ENCODE measurements at regions not wholly inside any gene's neighbourhood (a gene's known extent, or its start where the extent isn't known, plus 50 kb on each side); places are given as distances from the start of the nearest gene placed in this dataset.

DNA sequence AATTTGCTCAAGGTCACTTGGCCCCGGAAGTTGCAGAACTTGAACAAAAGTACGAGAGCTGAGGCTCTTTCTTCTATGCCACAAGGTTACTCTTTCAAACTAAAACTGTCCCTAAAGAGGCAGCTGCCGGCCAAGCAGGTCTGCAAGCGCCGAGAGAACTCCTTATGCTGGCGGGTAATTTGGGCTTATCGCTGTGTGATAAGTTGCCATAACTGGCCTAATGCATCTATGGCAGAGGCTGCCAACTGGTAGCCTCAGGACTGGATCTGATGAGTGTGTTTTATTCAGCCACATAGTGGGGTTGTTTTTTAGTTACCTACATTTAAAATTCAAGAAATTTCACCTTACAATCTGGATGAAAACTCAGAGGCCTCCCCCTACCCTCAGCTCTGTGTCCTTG lies 68.1 kb upstream of the SPOCK1 start:
- no peak overlapping the region for H3K4me3 ChIP-seq (ENCODE audit: low read depth in 1 of 3, low read length in 3 of 3)
- H3K36me3 ChIP-seq (ENCODE audit: control insufficient read depth in 4 of 4, insufficient read depth in 3 of 4, low read depth in 1 of 4, low read length in 3 of 4): no peaks in the 10 kb centered on the region
- H3K4me1 ChIP-seq (ENCODE audit: control insufficient read depth in 4 of 4, insufficient read depth in 4 of 4, low read length in 3 of 4): no peaks in the 10 kb centered on the region
- 92% methylated on average over 7 of the region's 7 CpGs for WGBS
- no peaks in the 10 kb centered on the region for H3K9me3 ChIP-seq (ENCODE audit: control insufficient read depth in 4 of 4, low read length in 3 of 4)
- TF ChIP-seq, protein P1, sequence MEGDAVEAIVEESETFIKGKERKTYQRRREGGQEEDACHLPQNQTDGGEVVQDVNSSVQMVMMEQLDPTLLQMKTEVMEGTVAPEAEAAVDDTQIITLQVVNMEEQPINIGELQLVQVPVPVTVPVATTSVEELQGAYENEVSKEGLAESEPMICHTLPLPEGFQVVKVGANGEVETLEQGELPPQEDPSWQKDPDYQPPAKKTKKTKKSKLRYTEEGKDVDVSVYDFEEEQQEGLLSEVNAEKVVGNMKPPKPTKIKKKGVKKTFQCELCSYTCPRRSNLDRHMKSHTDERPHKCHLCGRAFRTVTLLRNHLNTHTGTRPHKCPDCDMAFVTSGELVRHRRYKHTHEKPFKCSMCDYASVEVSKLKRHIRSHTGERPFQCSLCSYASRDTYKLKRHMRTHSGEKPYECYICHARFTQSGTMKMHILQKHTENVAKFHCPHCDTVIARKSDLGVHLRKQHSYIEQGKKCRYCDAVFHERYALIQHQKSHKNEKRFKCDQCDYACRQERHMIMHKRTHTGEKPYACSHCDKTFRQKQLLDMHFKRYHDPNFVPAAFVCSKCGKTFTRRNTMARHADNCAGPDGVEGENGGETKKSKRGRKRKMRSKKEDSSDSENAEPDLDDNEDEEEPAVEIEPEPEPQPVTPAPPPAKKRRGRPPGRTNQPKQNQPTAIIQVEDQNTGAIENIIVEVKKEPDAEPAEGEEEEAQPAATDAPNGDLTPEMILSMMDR (IDR thresholded peaks at IDR 0.05; ENCODE audit: low read depth, low read length, missing input control): no peak
- TF ChIP-seq FOXA2 (IDR thresholded peaks at IDR 0.05): no peak
- no peak for TF ChIP-seq JUND (IDR thresholded peaks at IDR 0.05)
- H3K27me3 ChIP-seq (ENCODE audit: control insufficient read depth in 4 of 4, insufficient read depth in 4 of 4, low read length in 3 of 4): no peaks in the 10 kb centered on the region
- no peak for DNase-seq (ENCODE audit: low spot score)
- no peak overlapping the region for H3K9ac ChIP-seq (ENCODE audit: low read depth in 1 of 2, low read length in 2 of 2)
- H3K27ac ChIP-seq (ENCODE audit: low read depth in 1 of 2, low read length in 2 of 2): no peak overlapping the region

GRCh38 chr5:137566780-137567179 lies 67.7 kb upstream of the SPOCK1 start:
- Histone ChIP-seq H3K9ac (ENCODE audit: low read depth in 1 of 2, low read length in 2 of 2) (no peak overlapping the region), H3K4me3 (ENCODE audit: low read depth in 1 of 3, low read length in 3 of 3) (no peak overlapping the region), H3K4me1 (ENCODE audit: control insufficient read depth in 4 of 4, insufficient read depth in 4 of 4, low read length in 3 of 4) (no peaks in the 10 kb centered on the region), H3K27ac (ENCODE audit: low read depth in 1 of 2, low read length in 2 of 2) (no peak overlapping the region), H3K36me3 (ENCODE audit: control insufficient read depth in 4 of 4, insufficient read depth in 3 of 4, low read depth in 1 of 4, low read length in 3 of 4) (no peaks in the 10 kb centered on the region), H3K27me3 (ENCODE audit: control insufficient read depth in 4 of 4, insufficient read depth in 4 of 4, low read length in 3 of 4) (no peaks in the 10 kb centered on the region), H3K9me3 (ENCODE audit: control insufficient read depth in 4 of 4, low read length in 3 of 4) (no peaks in the 10 kb centered on the region)
- WGBS: 55% methylated on average over 6 of the region's 6 CpGs
- TF ChIP-seq HNF4A (conservative IDR thresholded peaks at IDR 0.05) (no peak), RAD21 (IDR thresholded peaks at IDR 0.05) (no peak), SP1 (IDR thresholded peaks at IDR 0.05) (no peak), YY1 (IDR thresholded peaks at IDR 0.05) (no peak), FOXA2 (IDR thresholded peaks at IDR 0.05) (no peak), ATF3 (IDR thresholded peaks at IDR 0.05) (no peak), JUND (IDR thresholded peaks at IDR 0.05) (no peak), RXRA (IDR thresholded peaks at IDR 0.05) (no peak), TAF1 (conservative IDR thresholded peaks at IDR 0.05) (no peak), NR2F2 (IDR thresholded peaks at IDR 0.05) (no peak)
- TF ChIP-seq, protein P2, sequence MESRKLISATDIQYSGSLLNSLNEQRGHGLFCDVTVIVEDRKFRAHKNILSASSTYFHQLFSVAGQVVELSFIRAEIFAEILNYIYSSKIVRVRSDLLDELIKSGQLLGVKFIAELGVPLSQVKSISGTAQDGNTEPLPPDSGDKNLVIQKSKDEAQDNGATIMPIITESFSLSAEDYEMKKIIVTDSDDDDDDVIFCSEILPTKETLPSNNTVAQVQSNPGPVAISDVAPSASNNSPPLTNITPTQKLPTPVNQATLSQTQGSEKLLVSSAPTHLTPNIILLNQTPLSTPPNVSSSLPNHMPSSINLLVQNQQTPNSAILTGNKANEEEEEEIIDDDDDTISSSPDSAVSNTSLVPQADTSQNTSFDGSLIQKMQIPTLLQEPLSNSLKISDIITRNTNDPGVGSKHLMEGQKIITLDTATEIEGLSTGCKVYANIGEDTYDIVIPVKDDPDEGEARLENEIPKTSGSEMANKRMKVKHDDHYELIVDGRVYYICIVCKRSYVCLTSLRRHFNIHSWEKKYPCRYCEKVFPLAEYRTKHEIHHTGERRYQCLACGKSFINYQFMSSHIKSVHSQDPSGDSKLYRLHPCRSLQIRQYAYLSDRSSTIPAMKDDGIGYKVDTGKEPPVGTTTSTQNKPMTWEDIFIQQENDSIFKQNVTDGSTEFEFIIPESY (IDR thresholded peaks at IDR 0.05): no peak
- TF ChIP-seq, protein P3, sequence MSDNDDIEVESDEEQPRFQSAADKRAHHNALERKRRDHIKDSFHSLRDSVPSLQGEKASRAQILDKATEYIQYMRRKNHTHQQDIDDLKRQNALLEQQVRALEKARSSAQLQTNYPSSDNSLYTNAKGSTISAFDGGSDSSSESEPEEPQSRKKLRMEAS (IDR thresholded peaks at IDR 0.05): no peak
- TF ChIP-seq, protein P1 (IDR thresholded peaks at IDR 0.05; ENCODE audit: low read depth, low read length, missing input control): no peak
- no peak for DNase-seq (ENCODE audit: low spot score)
